ENCODE measurements at regions not wholly inside any gene's neighbourhood (a gene's known extent, or its start where the extent isn't known, plus 50 kb on each side); places are given as distances from the start of the nearest gene placed in this dataset.

GRCh38 chr5:133897431-133897830 lies 71.0 kb downstream of the C5orf15 start:
- TF ChIP-seq CTCF (IDR thresholded peaks at IDR 0.05) (no peak), ZFX (IDR thresholded peaks at IDR 0.05; ENCODE audit: borderline replicate concordance) (no peak)
